HG02759 (cell line): ENCODE measurements at regions not wholly inside any gene's neighbourhood (a gene's known extent, or its start where the extent isn't known, plus 50 kb on each side); places are given as distances from the start of the nearest gene placed in this dataset.

Experiments
- ATAC-seq: cut with Tn5 transposase; IDR thresholded peaks from one replicate; pipeline ENCODE4 v1.9.1; 2021; ENCODE audit warnings: mild to moderate bottlenecking, moderate library complexity; ENCODE audit not compliant: unreplicated experiment

DNA sequence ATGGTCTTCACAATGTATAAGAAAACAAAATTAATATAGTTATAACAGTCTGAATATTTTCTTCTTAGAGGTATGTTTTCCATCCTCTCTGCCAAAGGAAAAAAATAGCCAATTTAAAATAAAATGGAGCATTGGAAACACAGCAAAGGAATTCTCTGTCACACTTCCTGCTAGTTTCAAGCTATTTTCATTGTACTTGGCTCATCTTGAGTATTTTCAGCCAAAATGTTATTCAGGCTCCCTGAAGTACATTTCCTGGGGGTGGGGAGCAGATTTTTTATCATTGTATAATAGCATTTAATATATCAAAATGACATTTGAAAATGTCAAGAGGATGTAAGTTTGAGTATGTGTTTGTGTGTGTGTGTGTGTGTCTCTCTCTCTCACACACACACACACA lies 463.6 kb upstream of the REG3G start:
- ATAC-seq, result no peak

GRCh38 chr2:78564666-78565065 lies 460.8 kb upstream of the REG3G start:
- no peak for ATAC-seq

- no peak for ATAC-seq
Observed at GRCh38 chr2:78568782-78569373, 456.6 kb upstream of the REG3G start.

DNA sequence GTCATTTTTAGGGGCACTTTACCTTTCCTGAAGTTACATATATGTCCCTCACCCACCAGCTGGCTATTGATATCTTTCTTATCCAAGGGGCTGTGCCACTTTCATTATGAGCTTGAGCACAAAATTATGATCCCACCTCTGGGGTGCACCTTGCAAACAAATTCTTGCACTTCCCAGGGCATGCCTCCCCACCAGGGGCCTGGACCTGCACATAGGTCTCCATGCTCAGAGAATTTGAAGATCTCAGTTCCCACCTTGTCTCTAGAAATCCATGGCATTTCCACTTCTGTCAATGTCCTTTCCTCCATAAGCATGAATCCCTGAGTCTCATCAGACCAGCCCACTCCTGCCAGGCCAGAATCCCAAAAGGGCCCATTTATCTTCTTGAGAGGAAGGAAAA lies 449.1 kb upstream of the REG3G start:
- no peak for ATAC-seq

DNA sequence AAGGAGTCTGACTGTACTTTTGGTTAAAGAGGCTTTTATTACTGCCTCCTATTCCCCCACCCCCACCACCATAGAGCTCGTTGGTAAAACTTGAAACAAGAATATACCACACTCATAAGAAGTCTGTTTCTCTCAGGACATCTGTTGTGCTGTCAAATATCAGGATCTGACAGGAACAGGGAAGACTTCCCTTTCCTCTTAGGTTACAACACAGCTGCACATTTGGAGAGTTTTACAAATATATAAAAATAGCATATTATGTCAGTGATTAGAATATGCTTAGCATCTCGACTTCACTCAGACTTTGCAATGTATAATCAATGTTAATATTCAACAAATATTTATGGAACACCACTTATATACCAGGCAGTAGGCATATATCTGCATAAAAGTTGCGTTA lies 439.6 kb upstream of the REG3G start:
- ATAC-seq, result no peak

DNA sequence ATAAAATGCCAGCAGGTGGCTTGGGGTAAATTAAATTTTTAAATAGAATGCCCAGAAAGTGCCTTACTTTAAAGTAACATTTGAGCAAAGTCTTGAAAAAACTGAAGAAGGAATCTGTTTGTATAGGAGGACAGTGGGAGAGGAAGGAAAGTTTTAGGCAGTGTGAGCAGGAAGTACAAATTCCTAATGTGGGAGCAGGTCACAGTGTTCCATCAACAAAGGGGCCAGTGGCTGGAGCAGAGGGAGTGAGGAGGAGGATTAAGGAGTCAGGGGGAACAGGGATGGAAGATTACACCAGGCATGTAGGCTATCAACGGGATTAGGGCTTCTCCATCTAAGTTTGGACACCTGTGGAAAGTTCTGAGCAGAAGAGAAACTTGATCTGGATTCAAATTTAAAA lies 439.2 kb upstream of the REG3G start:
- no peak for ATAC-seq

- no peak for ATAC-seq
Observed at GRCh38 chr2:78589871-78590270, 435.6 kb upstream of the REG3G start.

DNA sequence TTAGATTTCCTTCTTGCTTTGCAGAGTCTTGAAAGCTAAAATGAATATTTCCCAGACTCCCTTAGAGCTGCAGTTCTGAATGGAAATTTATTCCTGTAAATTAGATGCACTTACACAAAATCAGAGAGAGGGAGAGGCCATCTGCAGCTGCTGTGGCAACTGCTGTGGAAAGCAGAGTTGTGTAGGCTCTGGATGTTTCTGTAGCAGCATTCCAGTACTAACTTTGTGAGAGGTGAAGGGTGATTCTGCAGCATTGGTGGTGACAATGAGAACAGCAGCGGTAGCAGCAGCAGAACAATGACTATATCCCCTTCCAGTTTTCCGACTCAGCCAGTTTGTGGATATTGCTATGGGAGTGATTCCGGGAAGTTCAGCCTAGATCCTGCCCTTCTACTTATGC lies 433.0 kb upstream of the REG3G start:
- ATAC-seq, result no peak

GRCh38 chr2:78601113-78601512 lies 424.4 kb upstream of the REG3G start:
- ATAC-seq, result no peak

DNA sequence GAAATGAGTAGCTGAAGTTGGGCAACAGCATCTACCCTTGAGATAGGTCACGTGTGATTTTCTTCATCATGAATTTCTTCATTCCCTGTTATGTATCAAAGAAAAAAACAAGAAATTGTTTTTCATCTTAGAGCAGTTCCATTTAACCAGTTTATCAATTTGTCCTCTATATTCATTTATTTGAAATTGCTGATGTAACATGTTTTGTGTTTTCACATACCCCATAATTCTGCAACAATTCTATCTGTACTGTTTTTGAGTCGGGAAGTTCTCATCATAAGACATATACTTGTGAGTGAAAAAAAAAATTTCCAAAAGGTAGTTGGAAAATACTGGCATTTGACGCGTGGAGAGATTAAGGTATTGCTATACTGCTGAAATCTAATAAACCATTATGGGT lies 422.6 kb upstream of the REG3G start:
- ATAC-seq, result no peak

- no peak for ATAC-seq
Observed at GRCh38 chr2:78606895-78607294, 418.6 kb upstream of the REG3G start.

DNA sequence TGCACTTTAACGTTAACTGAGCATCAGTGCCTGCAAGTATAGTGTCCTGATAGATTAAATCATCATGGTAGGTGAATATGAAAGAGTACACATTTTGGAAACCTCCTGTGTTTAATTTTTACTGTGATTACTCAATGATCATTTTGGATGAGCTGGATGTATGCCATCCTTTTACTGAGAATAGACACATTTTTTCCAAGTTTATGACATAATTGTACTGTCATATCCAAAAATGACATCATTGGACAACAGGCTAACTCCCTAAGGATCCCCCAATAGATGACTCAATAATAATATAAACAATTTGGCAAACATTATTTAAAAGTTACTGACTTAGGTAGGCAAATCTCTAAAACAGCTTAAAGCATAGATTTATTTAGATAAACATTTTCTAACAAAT lies 410.8 kb upstream of the REG3G start:
- ATAC-seq, result no peak

DNA sequence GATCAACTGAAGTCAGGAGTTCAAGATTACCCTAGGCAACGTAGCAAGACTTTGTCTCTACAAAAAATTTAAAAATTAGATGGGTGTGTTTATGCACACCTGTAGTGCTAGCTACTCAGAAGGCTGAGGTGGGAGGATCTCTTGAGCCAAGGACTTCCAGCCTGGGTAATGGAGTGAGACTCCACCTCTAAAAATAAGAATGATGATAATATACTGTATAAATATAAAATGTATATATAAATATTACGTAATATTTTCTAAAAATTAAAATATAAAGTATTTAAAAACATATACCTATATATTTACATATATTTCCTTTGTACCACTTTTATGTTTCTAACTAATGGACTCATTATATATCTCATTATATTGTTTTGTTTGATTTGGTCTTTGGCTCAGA lies 409.5 kb upstream of the REG3G start:
- no peak for ATAC-seq

DNA sequence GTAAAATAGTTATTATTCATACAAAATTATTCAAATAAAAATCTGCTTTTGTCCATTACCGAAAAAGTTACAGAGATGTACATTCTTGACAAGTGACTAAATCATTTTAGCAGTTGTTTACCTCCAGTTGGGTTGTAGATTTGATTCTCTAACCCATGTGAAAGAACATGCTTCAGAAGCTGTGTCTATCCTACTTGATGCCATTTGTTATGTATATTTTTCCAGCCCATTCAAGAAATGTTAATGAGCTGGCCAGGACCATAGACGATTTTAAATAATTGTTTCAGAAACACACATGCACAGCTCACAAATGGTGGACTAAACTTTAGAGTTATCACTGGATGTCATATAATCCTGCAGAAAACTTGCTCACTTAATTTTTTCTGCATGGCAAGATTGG lies 391.1 kb upstream of the REG3G start:
- ATAC-seq, result no peak

GRCh38 chr2:78644854-78645253 lies 380.6 kb upstream of the REG3G start:
- ATAC-seq, result no peak

GRCh38 chr2:78646533-78647364 lies 378.8 kb upstream of the REG3G start:
- no peak for ATAC-seq

GRCh38 chr2:78648558-78648957 lies 376.9 kb upstream of the REG3G start:
- no peak for ATAC-seq

- ATAC-seq, result no peak
Observed at GRCh38 chr2:78654941-78655340, 370.6 kb upstream of the REG3G start.

- no peak for ATAC-seq
Observed at GRCh38 chr2:78676921-78677696, 348.4 kb upstream of the REG3G start.

DNA sequence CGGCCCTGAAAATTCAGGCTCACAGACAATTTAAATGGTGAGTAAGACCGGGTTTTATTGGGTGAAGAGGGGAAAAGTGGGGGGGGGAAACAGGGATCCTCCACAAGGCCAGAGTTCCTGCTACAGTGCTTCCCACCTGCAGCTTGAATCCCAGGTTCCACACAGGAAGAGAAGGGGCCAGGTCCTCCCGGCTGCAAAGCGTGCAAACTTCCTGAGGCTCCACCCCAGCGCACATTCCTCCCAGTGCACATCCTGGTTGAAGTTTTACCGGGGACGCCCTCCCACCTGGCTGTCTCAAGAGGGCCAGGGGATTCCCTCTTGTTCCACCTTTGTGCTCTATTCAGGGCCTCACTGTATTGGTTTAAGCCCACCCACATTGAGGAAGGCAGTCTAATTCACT lies 347.7 kb upstream of the REG3G start:
- no peak for ATAC-seq

DNA sequence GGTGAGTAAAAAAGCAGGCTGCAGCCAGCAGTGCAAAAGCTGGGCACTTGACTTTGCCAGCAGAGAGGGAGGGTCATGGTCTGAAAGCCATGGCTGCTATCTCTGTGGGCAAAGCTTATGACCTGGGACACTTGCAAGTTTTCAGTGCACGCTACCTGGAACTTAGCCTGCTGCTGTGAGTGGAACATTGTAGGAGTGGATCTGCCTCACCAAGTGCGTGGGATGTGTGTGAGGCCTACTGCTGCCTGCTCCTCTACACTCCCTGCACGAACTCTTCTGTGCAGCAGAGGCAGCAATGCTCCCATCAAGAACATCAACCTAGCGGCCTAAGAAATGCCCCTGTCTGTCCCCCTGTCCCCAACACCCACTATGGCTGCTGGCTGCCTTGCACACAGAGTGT lies 344.1 kb upstream of the REG3G start:
- ATAC-seq, result no peak

GRCh38 chr2:78682781-78683180 lies 342.7 kb upstream of the REG3G start:
- ATAC-seq, result no peak
